Activated naive CD4-positive, alpha-beta T cell treated with anti-CD3 and anti-CD28 coated beads, Interleukin-2, amount 50 U/mL, for 24 hours (primary cell): ENCODE measurements at regions not wholly inside any gene's neighbourhood (a gene's known extent, or its start where the extent isn't known, plus 50 kb on each side); places are given as distances from the start of the nearest gene placed in this dataset.
"Not testable (repeated sequence)": the region's sequence is repeated elsewhere in the genome, so short reads cannot be mapped to it uniquely, and the experiment has no call there.

Source experiments
- H3K27ac Mint-ChIP-seq: one replicate; pipeline ENCODE4 v1.8.0; 2021; ENCODE audit warnings: mild to moderate bottlenecking, mixed read lengths
- H3K27me3 Mint-ChIP-seq: one replicate; pipeline ENCODE4 v1.8.0; 2021; ENCODE audit warnings: mixed read lengths
- H3K36me3 Mint-ChIP-seq: one replicate; pipeline ENCODE4 v1.8.0; 2021; ENCODE audit warnings: mixed read lengths
- H3K4me1 Mint-ChIP-seq: one replicate; pipeline ENCODE4 v1.8.0; 2021; ENCODE audit warnings: mixed read lengths
- H3K4me3 Mint-ChIP-seq: one replicate; pipeline ENCODE4 v1.8.0; 2021; ENCODE audit warnings: mild to moderate bottlenecking, mixed read lengths
- H3K9me3 Mint-ChIP-seq: one replicate; pipeline ENCODE4 v1.8.0; 2021; ENCODE audit warnings: mixed read lengths

DNA sequence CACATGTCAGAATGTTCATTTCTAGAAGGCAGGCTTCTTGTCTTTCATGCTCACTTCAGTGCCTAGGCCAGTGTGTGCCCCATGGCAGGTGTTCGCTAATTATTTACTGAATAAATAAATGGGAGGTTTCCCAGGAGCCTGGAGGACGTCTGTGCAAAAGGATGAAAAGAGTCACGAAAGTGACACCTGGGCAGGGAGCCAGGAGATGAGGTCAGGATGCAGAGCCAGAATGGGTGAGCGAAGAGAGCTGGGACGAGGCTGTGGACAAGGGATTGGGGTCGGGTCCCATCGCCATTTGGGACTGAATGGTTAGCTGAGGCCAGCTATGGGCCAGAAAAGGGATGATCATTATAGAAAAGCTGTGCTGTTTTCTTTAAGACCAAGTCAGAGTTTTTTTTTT lies 560.4 kb downstream of the TBC1D22A start:
- Mint-ChIP-seq H3K4me1 (no peaks in the 10 kb centered on the region), H3K36me3 (no peaks in the 10 kb centered on the region), H3K4me3 (no peak overlapping the region), H3K27ac (no peak overlapping the region), H3K27me3 (peaks cover 9% of the 10 kb centered on the region), H3K9me3 (no peaks in the 10 kb centered on the region)

DNA sequence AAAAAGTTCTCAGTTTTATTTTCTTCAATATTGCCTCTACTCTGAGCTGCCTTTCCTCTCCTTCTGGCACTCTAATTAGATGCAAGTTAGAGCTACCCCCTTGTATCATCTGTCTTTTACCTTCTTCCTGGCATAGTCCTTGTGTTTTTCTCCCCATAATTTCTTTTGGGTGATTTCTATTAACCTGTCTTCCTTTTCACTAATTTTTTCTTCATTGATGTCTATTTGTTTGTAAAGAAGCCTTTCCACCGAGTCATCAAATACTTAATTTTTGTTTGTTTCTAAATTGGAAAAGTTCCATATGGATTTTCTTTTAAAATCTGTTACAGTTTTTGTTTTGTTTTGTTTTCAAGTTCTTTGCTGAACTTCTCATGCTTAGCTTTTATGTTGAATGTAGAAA lies 558.1 kb downstream of the TBC1D22A start:
- no peaks in the 10 kb centered on the region for H3K9me3 Mint-ChIP-seq
- H3K36me3 Mint-ChIP-seq, result no peaks in the 10 kb centered on the region
- H3K27ac Mint-ChIP-seq, result no peak overlapping the region
- H3K27me3 Mint-ChIP-seq, result peaks cover 18% of the 10 kb centered on the region
- H3K4me3 Mint-ChIP-seq, result no peak overlapping the region
- no peaks in the 10 kb centered on the region for H3K4me1 Mint-ChIP-seq

DNA sequence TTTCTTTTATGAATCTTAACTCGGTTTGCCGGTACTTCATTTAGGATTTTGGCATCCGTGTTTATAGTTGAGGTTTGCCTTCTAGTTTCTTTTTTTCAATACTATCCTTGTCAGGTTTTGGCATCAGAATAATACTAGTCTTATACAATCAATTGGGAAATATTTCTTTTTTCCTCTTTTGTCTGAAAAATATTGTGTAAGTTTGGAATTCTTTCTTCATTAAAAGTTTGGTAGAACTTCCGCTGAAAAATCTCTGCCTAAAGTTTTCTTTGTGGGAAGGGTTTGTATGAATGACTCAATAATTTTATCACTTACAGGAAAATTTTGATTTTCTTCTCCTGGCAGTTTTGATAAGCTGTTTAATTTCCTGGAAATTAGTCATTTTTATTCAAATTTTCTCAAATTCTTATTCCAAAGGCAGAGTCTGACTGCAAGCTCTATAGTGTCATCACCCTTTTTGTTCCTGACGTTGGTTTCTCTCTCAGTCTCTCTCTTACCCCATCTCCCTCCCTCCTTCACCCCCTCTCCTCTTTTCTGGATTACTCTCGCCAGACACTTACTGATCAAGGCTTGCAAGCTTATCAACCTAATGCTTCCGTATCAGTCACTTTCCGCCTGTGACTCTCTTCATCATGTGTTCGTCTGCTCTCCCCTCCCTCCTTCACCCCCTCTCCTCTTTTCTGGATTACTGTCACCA lies 555.7 kb downstream of the TBC1D22A start:
- H3K36me3 Mint-ChIP-seq, result no peaks in the 10 kb centered on the region
- H3K4me3 Mint-ChIP-seq, result no peak overlapping the region
- H3K27ac Mint-ChIP-seq, result no peak overlapping the region
- H3K27me3 Mint-ChIP-seq, result peaks cover 19% of the 10 kb centered on the region
- no peaks in the 10 kb centered on the region for H3K4me1 Mint-ChIP-seq
- peaks cover 10% of the 10 kb centered on the region for H3K9me3 Mint-ChIP-seq

DNA sequence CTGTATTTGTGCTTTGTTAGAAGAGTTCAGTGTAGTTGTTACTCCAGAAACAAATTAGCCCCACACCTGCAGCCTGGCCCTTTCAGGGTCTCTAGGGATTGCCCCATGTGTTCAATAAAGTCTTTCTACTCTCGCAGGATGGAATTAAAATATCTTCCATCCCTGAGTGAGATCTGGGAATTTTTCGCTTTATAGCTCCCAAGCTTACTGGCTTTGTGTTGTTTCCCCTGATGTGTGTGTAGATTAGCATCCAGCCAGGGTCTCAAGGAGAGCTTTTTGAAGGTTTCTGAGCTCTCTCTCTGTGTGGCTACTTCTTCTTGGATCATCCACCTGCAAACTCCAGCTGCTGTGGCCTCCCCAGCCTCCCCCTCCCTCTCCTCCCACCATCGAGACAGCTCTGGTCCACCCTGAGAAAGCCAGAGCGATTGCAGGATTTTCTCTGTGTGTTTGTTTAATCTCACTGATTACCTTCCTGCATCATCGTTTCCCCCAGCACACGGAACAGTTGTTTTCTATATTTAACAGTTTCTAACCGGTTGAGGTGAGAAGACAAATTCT lies 553.5 kb downstream of the TBC1D22A start:
- Mint-ChIP-seq H3K27me3 (peaks cover 19% of the 10 kb centered on the region), H3K9me3 (peaks cover 10% of the 10 kb centered on the region), H3K36me3 (no peaks in the 10 kb centered on the region), H3K4me1 (no peaks in the 10 kb centered on the region), H3K4me3 (no peak overlapping the region), H3K27ac (no peak overlapping the region)

DNA sequence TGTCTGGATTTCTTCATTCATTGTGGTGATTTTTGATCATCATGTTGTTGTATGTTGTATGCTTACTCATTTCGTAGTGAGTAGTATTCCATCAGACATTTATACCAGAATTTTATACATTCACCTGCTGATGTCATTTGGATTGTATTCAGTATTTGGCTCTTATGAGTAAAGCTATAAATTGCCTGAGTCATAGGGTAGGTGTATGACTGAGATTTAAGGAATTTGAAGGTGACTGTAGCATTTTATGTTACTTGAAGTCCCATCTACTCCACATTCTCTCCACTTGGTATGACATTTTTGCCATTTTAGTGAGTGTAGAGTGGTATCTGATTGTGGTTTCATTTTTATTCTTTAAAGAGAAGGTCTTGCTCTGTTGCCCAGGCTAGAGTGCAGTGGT lies 548.2 kb downstream of the TBC1D22A start:
- no peak overlapping the region for H3K27ac Mint-ChIP-seq
- H3K9me3 Mint-ChIP-seq, result peaks cover 10% of the 10 kb centered on the region

DNA sequence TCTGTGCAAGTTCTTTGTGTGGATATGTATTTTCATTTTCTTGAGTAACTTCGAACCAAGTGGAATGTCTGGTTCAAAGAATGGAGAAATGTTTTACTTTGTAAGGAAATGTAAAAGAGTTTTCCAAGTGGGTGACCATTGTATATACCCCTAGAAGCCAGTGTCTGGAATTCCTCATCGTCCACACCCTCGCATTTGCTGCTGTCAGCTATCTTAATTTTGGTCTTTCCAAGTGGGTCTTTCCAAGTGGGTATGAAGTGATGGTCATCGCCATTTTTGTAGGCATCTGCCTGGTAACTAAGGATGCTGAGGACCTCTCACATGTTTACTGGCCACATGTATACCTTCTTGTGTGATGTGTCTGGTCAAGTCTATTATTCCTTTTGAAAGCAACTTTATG lies 547.5 kb downstream of the TBC1D22A start:
- no peak overlapping the region for H3K27ac Mint-ChIP-seq
- H3K4me1 Mint-ChIP-seq, result no peaks in the 10 kb centered on the region
- H3K36me3 Mint-ChIP-seq, result no peaks in the 10 kb centered on the region
- H3K4me3 Mint-ChIP-seq, result no peak overlapping the region
- peaks cover 7% of the 10 kb centered on the region for H3K9me3 Mint-ChIP-seq
- no peaks in the 10 kb centered on the region for H3K27me3 Mint-ChIP-seq

More for the DNA sequence above, 548.2 kb downstream of the TBC1D22A start:
- Mint-ChIP-seq H3K27me3 (peaks cover 1% of the 10 kb centered on the region), H3K4me3 (no peak overlapping the region), H3K36me3 (no peaks in the 10 kb centered on the region), H3K4me1 (no peaks in the 10 kb centered on the region)

DNA sequence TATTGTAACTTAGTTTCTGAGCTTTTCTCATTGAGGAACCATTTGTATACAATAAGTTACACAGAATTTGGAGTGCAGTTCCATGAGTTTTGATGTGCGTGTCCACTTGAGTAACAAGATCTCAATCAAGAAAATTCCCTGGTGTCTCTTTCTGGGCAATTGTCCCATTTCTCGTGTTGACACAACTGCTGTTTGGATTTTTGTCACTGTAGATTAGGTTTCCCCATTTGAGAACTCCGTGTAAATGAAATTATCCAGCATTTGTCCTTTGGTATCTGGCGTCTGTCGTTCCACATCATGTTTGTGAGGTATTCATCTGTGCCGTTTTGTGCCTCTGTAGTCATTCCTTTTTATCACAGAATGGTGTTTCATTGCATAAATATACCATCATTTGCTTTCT lies 547.0 kb downstream of the TBC1D22A start:
- H3K27ac Mint-ChIP-seq, result no peak overlapping the region
- no peaks in the 10 kb centered on the region for H3K36me3 Mint-ChIP-seq
- H3K9me3 Mint-ChIP-seq, result peaks cover 2% of the 10 kb centered on the region
- H3K27me3 Mint-ChIP-seq, result no peaks in the 10 kb centered on the region
- H3K4me1 Mint-ChIP-seq, result no peaks in the 10 kb centered on the region
- H3K4me3 Mint-ChIP-seq, result no peak overlapping the region

DNA sequence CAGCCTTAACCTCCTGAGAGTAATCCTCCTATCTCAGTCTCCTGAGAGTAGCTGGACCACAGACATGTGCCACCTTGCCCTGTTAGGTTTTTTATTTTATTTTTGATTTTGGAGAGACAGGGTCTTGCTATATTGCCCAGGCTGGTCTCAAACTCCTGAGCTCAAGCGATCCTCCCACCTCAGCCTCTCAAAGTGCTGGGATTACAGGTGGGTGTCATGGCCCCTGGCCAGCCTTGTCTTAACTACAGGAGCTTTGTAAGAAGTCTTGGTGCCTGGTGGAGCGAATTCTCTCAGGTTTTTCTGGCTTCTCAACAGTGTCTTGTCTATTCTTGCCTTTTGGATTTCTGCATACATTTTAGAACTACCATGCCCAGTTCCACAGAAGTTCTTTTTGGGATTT lies 546.4 kb downstream of the TBC1D22A start:
- Mint-ChIP-seq H3K36me3 (no peaks in the 10 kb centered on the region), H3K27ac (no peak overlapping the region), H3K27me3 (no peaks in the 10 kb centered on the region), H3K4me1 (no peaks in the 10 kb centered on the region), H3K4me3 (no peak overlapping the region), H3K9me3 (no peaks in the 10 kb centered on the region)

DNA sequence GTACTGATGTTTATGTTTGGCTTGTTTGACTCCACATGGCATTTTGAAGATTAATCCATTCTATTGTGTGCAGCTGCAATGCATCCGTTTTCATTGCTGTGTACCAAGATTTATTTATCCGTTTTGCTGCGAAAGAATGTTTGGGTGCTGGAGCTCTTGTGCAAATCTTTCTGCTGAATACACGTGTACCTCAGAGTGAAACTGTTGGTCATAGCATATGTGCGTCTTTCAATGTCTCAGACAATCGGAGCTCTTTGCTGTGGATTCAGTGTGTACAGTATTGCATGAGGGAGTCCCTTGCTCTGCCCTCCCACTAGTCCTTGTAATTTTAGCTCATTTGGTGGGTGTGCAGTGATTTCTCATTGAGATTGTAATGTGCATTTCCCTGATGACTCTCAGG lies 545.4 kb downstream of the TBC1D22A start:
- H3K27ac Mint-ChIP-seq, result no peak overlapping the region

DNA sequence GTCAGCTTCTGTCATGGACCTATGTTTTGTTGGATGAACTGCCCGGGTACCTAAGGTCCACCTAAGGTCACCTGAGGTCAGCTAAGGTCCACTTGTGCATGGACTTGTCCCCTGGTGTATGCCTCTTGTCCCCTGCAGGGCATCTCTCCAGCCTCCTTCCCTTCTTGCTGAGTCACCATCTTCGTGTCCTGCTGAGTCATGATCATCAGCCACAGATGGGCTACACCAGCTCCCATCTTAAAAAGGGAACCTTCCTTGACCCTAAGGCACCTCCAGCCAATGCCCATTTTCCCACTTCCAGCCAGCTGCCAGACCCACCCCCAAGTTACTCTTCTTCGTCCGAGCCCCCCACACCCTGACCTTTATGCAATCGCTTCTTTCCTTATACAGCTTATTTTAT lies 544.9 kb downstream of the TBC1D22A start:
- Mint-ChIP-seq H3K4me3 (no peak overlapping the region), H3K4me1 (no peaks in the 10 kb centered on the region), H3K36me3 (no peaks in the 10 kb centered on the region), H3K9me3 (no peaks in the 10 kb centered on the region), H3K27ac (peak overlapping the region; percentile 60), H3K27me3 (no peaks in the 10 kb centered on the region)

More for the DNA sequence above, 545.4 kb downstream of the TBC1D22A start:
- H3K36me3 Mint-ChIP-seq, result no peaks in the 10 kb centered on the region
- no peaks in the 10 kb centered on the region for H3K9me3 Mint-ChIP-seq
- no peaks in the 10 kb centered on the region for H3K27me3 Mint-ChIP-seq
- no peaks in the 10 kb centered on the region for H3K4me1 Mint-ChIP-seq
- no peak overlapping the region for H3K4me3 Mint-ChIP-seq

DNA sequence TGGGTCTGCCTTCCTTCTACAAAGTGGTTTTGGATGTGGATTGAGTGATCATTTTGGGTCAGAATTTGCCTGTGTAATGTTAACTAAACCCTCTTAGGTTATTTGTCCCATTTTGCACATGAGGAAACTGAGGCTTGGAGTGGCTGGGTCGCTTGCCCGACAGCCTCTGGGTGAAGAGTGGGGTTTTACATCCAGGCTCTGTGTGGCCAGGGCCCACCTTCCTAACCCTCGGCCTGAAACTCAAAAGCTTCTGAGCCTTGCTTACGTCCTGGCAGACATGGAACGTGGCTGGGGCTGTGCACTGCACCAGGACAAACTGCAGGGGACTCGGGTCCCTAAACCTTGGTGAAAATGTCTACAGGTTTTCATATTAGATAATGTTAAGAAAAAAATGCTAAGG lies 542.4 kb downstream of the TBC1D22A start:
- H3K27me3 Mint-ChIP-seq, result no peaks in the 10 kb centered on the region
- H3K27ac Mint-ChIP-seq, result no peak overlapping the region
- H3K4me1 Mint-ChIP-seq, result no peaks in the 10 kb centered on the region
- H3K9me3 Mint-ChIP-seq, result no peaks in the 10 kb centered on the region
- H3K36me3 Mint-ChIP-seq, result no peaks in the 10 kb centered on the region
- no peak overlapping the region for H3K4me3 Mint-ChIP-seq

DNA sequence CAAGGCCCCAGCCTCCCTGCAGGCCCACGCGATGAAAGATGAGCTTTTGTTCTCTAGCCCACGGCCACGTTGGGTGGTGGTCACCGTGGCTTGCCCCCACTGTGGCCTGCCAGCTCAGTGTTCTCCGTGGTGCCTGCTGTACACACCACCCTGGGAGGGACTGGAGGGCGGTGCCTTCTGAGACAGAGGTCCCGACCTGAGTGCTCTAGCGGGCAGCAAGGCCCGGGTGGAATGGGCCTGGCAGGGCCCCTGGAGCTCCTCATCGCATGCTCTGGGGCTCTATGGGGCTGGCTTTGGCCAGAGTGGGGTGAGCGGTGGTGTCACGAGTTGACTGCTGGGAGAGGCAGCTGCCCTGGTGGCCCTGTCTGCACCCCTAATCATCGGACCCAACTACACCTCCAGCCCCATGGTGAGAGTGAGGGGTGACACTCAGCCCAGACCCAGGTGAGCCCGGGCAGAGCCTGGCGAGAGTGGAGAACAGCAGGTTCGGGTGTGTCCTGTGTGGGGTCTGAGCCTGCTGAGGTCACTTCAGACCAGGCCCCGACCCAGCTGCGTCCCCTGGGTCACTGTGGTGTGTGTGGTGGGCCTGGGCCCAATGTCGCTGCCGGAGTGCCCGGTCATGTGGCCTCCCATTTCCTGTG lies 541.9 kb downstream of the TBC1D22A start:
- Mint-ChIP-seq H3K4me1 (no peaks in the 10 kb centered on the region), H3K27me3 (no peaks in the 10 kb centered on the region), H3K36me3 (no peaks in the 10 kb centered on the region), H3K27ac (no peak overlapping the region), H3K9me3 (no peaks in the 10 kb centered on the region), H3K4me3 (no peak overlapping the region)

DNA sequence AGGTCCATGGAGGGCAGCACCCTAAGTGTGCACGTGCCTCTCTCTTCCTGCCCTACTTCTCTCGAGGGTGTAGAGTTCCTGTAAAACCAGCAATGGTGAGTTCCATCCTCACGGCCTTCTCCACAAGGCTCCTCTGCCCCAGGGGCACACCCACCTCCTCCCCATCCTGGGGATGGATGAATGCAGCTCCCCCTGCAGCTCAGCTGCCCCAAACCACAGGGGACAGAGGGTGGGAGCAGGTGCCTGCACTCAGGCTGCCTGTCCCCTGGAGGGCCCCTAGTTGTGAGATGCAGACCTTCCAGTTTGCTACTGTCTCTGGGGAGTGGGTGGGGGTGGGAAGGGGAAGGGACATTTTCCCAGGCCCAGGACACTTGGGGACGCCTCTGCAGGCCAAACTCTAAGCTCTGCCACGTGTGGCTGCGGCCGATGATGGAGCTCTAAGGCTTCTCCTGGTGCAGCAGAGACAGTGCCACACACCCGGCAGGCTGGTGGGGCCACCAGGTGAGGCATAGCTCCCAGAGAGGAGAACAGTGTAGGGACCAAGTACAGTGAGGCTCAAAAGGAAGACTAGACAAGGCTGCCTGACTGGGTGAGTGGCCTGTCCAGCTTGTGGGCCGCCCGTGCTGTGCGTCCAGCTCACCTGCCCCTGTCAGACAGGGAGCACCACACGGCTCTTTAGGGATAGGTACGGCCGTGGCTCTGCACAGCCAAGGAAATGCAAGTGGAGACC lies 540.9 kb downstream of the TBC1D22A start:
- Mint-ChIP-seq H3K4me3 (no peak overlapping the region), H3K27me3 (no peaks in the 10 kb centered on the region), H3K36me3 (no peaks in the 10 kb centered on the region), H3K9me3 (no peaks in the 10 kb centered on the region), H3K4me1 (no peaks in the 10 kb centered on the region), H3K27ac (no peak overlapping the region)

DNA sequence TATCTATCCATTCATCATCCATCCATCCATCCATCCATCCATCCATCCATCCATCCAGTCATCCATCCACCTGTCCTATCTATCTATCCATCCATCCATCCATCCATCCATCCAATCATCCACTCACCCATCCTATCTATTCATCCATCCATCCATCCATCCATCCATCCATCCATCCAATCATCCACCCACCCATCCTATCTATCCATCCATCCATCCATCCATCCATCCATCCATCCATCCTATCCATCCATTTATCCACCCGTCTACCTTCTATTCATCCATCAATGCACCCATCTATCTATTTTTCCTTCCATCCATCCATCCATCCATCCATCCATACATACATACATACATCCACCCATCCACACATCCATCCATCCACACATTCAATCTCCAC lies 540.1 kb downstream of the TBC1D22A start:
- H3K27ac Mint-ChIP-seq, H3K27me3 Mint-ChIP-seq, H3K4me3 Mint-ChIP-seq, H3K9me3 Mint-ChIP-seq, H3K4me1 Mint-ChIP-seq, H3K36me3 Mint-ChIP-seq: not testable (repeated sequence)

DNA sequence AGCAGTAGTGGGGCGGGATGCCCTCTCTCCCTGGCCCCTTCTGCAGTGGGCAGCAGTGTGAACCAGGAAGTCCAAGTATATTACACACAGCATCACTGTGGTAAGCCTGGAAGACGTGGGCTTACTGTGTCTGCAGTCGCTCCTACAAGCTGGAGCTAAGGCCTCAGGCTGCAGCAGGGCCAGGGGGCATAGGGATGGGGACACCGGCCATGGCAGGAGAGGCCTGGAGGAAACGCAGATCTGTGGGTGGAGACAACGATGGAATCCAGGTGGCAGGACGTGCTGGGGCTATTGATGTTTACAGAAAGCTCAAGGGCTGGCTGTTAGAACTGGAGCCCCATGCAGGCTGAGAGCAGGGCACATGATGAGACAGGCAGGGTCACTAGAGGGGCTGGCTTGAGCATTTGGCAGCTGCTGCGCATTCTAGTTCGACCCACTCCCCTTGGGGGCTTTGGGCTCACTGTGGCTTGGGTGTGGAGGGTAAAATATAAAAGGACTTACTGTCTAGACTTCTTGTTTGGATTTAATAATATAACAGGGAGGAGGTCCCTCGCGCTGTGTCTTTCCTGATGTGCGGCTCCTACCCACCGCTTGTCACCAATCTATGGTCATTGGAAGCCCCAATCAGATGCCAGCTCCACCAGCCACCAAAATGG lies 539.5 kb downstream of the TBC1D22A start:
- Mint-ChIP-seq H3K9me3 (no peaks in the 10 kb centered on the region), H3K27ac (no peak overlapping the region), H3K27me3 (no peaks in the 10 kb centered on the region)

More for the DNA sequence above, 539.5 kb downstream of the TBC1D22A start:
- H3K4me1 Mint-ChIP-seq, result no peaks in the 10 kb centered on the region
- H3K36me3 Mint-ChIP-seq, result no peaks in the 10 kb centered on the region
- no peak overlapping the region for H3K4me3 Mint-ChIP-seq
